Ovary (tissue), 7 donors: ENCODE measurements at regions not wholly inside any gene's neighbourhood (a gene's known extent, or its start where the extent isn't known, plus 50 kb on each side); places are given as distances from the start of the nearest gene placed in this dataset.
"Not testable (repeated sequence)": the region's sequence is repeated elsewhere in the genome, so short reads cannot be mapped to it uniquely, and the experiment has no call there.

Source experiments
- DNase-seq, 5 donors: peaks; one replicate each; pipeline ENCODE4 v3.0.0-alpha.2; 2019 to 2020
- H3K27ac ChIP-seq, 2 donors: fragments of 200-600 bp; one replicate each; pipeline versions ENCODE4 v1.5.1 to v1.8.0; 2019 to 2022
- H3K27me3 ChIP-seq: fragments of 200-600 bp; one replicate; pipeline ENCODE4 v1.8.0; 2022
- H3K36me3 ChIP-seq: fragments of 200-600 bp; sonication (generic); one replicate; pipeline ENCODE4 v1.5.1; 2019
- H3K4me1 ChIP-seq: one replicate; pipeline ENCODE4 v1.8.1; 2013; ENCODE audit warnings: mild to moderate bottlenecking, moderate library complexity; ENCODE audit not compliant: insufficient read depth
- H3K4me3 ChIP-seq: fragments of 200-600 bp; sonication (generic); one replicate; pipeline ENCODE4 v1.5.1; 2017
- H3K9me3 ChIP-seq, 2 donors: fragments of 200-600 bp in 1 of 2; sonication (generic) in 1 of 2; one replicate each; pipeline versions ENCODE4 v1.5.1 to v1.8.1; 2013 to 2019; ENCODE audit warnings: mild to moderate bottlenecking in 1 of 2, moderate library complexity in 1 of 2
- EP300 ChIP-seq: sonication (generic); formaldehyde crosslinking; IDR thresholded peaks from one replicate; pipeline ENCODE4 v1.6.1; 2017; ENCODE audit warnings: antibody characterized with exemption
- POLR2A ChIP-seq: fragments of 450-650 bp; IDR thresholded peaks from one replicate; pipeline ENCODE4 v1.6.1; 2017; ENCODE audit warnings: antibody characterized with exemption, mild to moderate bottlenecking, moderate library complexity
- WGBS, 3 donors: extraction: QIAGEN DNeasy Blood & Tissue Kit in 1 of 3; methylation state at CpG; one replicate each; pipeline versions ENCODE4 v1.1.5 to v1.1.7; 2013 to 2017; 5-methylcytosine and 5-hydroxymethylcytosine counted together
- intact Hi-C, 4 donors: fragments of 100-400 bp; cut with DNase I; formaldehyde crosslinking; loops; one replicate each; pipeline versions ENCODE4 v1.11.0 to v1.15.1; 2022 to 2023
- TF ChIP-seq, protein P1 (sequence below), 3 donors: fragments of 450-650 bp in 2 of 3; fragments of 200-600 bp in 1 of 3; IDR thresholded peaks; one replicate each; pipeline versions ENCODE4 v1.5.1 to v1.8.0; 2016 to 2022; ENCODE audit warnings: antibody characterized with exemption in 3 of 3, mild to moderate bottlenecking in 1 of 3
- donor health status: DM: no; HTN: no; CAD: no; lungs with moderate emphysema.
- donor health status: DM: no; HTN: no; CAD: no.
- donor health status: Bipolar disorder and iron deficiency.
- donor health status: DM: no; HTN: no; CAD: no.
- donor health status: DM: yes; HTN: yes; CAD: no.

DNA sequence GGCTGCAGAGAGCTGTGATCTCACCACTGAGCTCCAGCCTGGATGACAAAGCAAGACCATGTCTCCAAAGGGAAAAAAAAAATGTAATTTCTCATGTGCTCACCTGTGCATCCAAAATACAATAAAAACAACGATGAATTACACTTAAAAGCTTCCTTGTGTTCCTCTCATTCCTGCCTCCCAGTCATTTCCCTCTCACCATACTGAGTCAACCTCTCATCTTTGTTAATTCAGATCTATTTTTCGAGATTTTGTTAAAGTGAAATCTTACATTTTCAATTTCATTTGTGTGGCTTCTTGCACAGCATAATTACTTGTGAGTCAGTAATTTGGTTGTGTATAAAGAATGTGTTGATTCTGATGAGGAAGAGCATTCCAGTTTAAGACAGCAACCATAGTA lies 1203.2 kb downstream of the TMEM121 start:
- 26 to 28% methylated on average over 2 of the region's 2 CpGs; no CpG with 5 or more reads in 1 of the 3 donors for WGBS, 3 donors
- intact Hi-C loops, result no loop called here
- no peak overlapping the region for H3K4me3 ChIP-seq

DNA sequence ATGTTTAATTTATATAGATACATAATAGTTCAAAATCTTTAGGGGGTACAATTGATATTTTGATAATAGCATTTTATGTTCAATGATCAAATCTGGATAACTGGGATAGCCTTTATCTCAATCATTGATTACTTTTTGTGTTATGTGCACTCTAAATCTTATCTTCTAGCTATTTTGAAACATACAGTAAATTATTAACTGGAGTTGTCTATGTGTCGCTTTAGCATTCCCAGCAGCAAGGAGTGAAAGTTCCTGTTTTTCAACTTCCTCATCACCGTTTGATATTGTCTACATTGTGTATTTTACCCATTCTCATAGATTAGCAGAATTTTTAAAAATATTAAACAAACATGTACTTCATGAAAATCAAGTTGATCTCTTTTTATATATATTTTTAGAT lies 1207.4 kb downstream of the TMEM121 start:
- no peak for DNase-seq
- TF ChIP-seq, protein P1, sequence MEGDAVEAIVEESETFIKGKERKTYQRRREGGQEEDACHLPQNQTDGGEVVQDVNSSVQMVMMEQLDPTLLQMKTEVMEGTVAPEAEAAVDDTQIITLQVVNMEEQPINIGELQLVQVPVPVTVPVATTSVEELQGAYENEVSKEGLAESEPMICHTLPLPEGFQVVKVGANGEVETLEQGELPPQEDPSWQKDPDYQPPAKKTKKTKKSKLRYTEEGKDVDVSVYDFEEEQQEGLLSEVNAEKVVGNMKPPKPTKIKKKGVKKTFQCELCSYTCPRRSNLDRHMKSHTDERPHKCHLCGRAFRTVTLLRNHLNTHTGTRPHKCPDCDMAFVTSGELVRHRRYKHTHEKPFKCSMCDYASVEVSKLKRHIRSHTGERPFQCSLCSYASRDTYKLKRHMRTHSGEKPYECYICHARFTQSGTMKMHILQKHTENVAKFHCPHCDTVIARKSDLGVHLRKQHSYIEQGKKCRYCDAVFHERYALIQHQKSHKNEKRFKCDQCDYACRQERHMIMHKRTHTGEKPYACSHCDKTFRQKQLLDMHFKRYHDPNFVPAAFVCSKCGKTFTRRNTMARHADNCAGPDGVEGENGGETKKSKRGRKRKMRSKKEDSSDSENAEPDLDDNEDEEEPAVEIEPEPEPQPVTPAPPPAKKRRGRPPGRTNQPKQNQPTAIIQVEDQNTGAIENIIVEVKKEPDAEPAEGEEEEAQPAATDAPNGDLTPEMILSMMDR (IDR thresholded peaks at IDR 0.05), result no peak
- TF ChIP-seq EP300 (no peak), POLR2A (no peak)

More for the DNA sequence above, 1203.2 kb downstream of the TMEM121 start:
- Histone ChIP-seq H3K4me1 (no peaks in the 10 kb centered on the region), H3K9me3 (no peaks in the 10 kb centered on the region), H3K27me3 (no peaks in the 10 kb centered on the region), H3K27ac (no peak overlapping the region), H3K36me3 (no peaks in the 10 kb centered on the region)
- DNase-seq, result no peak
- TF ChIP-seq POLR2A, result no peak
- TF ChIP-seq, protein P1 (IDR thresholded peaks at IDR 0.05), result no peak

DNA sequence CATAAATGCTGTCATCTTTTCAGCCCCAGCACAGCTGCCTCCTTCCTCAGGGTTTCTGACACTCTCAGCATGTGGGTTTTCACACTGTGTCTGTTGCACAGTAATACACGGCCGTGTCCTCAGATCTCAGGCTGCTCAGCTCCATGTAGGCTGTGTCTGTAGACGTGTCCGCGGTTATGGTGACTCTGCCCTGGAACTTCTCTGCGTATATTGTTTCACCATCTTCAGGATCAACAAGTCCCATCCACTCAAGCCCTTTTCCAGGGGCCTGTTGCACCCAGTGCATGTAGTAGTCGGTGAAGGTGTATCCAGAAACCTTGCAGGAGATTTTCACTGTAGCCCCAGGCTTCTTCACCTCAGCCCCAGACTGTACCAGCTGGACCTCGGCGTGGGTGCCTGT lies 1210.6 kb downstream of the TMEM121 start:
- no peak overlapping the region for H3K4me3 ChIP-seq
- no peaks in the 10 kb centered on the region for H3K36me3 ChIP-seq
- 59 to 68% methylated on average over 9 of the region's 9 CpGs; no CpG with 5 or more reads in 1 of the 3 donors for WGBS, 3 donors
- intact Hi-C loops, result no loop called here
- no peak overlapping the region for H3K27ac ChIP-seq
- no peaks in the 10 kb centered on the region for H3K27me3 ChIP-seq
- TF ChIP-seq, protein P1 (IDR thresholded peaks at IDR 0.05), result no peak
- TF ChIP-seq EP300 (no peak), POLR2A (no peak)
- H3K4me1 ChIP-seq, result no peaks in the 10 kb centered on the region
- no peak for DNase-seq
- H3K9me3 ChIP-seq, result no peaks in the 10 kb centered on the region

More for the DNA sequence above, 1207.4 kb downstream of the TMEM121 start:
- Histone ChIP-seq H3K27ac (no peak overlapping the region), H3K4me1 (no peaks in the 10 kb centered on the region), H3K4me3 (no peak overlapping the region), H3K27me3 (no peaks in the 10 kb centered on the region), H3K9me3 (no peaks in the 10 kb centered on the region), H3K36me3 (no peaks in the 10 kb centered on the region)
- 51 to 56% methylated on average over 2 of the region's 2 CpGs; no CpG with 5 or more reads in 1 of the 3 donors for WGBS, 3 donors
- intact Hi-C loops, result no loop called here

DNA sequence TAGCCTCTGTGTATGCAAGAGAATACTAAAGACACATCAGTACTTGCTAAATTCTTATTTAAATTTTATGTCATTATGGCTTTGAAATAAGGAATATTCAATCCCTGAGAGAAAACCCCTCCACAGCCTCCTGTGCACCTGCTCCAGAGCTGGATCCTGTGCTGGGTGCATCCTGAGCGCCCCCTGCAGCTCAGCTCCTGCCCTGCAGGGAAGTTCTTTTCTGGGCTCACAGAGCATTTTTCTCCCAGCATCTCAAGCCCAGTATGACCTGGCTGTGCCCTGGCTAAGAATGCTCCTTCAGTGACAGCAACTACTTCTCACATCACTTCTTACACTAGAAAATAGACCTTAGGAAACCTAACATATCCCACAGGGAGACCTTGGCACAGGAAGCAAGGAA lies 1211.7 kb downstream of the TMEM121 start:
- intact Hi-C loops, result no loop called here
- no peak for TF ChIP-seq EP300
- TF ChIP-seq, protein P1 (IDR thresholded peaks at IDR 0.05), result no peak
- Histone ChIP-seq H3K9me3 (no peaks in the 10 kb centered on the region), H3K36me3 (no peaks in the 10 kb centered on the region), H3K27me3 (no peaks in the 10 kb centered on the region), H3K4me1 (no peaks in the 10 kb centered on the region), H3K27ac (no peak overlapping the region), H3K4me3 (no peak overlapping the region)
- WGBS, 3 donors, result 0 to 8% methylated on average over 1 of the region's 1 CpG; no CpG with 5 or more reads in 1 of the 3 donors
- DNase-seq, result no peak

DNA sequence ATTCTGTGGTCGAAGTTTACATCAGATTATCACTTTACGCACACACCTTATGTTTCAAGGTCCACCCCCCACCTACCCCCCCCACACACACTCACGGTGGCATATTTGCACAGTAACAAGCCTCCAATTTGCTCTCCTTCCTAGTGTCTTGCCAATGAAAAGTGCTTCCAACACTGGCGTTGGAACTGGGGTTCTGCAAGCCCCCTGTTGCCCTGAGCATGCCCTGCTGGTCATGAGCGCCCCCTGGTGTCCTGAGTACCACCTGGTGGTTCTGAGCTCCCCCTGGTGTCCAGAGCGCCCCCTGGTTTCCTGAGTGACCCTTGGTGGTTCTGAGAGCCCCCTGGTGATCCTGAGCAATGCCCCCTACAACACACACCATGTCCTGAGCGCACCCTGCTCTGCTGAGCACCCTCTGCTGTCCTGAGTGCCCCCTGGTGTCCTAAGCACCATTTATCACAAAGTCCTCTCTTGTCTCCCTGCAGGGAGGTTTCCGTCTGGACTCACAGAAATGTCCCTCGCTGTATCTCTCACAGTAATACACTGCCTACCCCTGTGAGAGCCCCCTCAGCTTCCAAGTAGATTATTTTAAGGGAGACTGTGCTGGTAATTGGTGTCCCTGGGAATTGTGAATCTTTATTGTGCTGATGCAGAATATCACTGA lies 1212.3 kb downstream of the TMEM121 start:
- H3K4me1 ChIP-seq, H3K9me3 ChIP-seq, DNase-seq, H3K4me3 ChIP-seq, H3K27ac ChIP-seq, intact Hi-C loops, H3K36me3 ChIP-seq, H3K27me3 ChIP-seq: not testable (repeated sequence)
- 65 to 78% methylated on average over 7 to 8 of the region's 9 CpGs; no CpG with 5 or more reads in 1 of the 3 donors for WGBS, 3 donors

DNA sequence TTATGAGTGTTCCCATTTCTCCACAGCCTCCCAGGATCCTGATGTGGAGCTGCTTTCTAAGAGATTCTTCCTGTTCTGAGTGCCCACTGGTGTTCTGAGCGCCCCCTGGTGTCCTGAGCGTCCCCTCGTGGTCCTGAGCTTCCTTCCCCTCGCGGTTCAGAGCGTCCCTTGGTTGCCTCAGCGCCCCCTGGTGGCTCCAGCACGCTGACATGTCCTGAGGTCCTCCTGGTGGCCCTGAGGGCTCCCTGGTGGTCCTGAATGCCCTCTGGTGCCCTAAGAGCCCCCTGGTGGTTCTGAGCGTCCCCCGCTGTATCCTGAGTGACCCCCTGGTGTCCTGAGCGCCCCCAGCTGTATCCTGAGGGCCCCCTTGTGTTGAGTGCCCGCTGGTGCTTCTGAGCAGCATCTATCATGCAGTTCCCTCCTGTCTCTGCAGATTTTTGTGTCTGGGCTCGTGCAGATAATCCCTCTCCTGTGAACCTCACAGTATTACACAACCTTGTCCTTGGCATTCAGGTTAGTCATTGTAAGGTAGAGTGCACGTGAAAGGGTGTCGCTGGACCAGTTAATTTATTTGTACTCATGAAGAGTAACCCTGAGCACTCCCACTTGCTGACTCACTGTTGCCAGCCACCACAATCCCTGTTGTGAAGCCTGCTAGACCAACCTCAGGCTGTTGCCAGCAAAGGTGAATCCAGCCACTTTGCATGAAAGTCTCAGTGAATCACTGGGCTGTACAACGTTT lies 1214.9 kb downstream of the TMEM121 start:
- H3K27me3 ChIP-seq, intact Hi-C loops, DNase-seq, H3K27ac ChIP-seq, H3K4me1 ChIP-seq, H3K9me3 ChIP-seq, H3K36me3 ChIP-seq, H3K4me3 ChIP-seq: not testable (repeated sequence)
- WGBS, 3 donors, result 25 to 42% methylated on average over 7 to 16 of the region's 16 CpGs; no CpG with 5 or more reads in 1 of the 3 donors

DNA sequence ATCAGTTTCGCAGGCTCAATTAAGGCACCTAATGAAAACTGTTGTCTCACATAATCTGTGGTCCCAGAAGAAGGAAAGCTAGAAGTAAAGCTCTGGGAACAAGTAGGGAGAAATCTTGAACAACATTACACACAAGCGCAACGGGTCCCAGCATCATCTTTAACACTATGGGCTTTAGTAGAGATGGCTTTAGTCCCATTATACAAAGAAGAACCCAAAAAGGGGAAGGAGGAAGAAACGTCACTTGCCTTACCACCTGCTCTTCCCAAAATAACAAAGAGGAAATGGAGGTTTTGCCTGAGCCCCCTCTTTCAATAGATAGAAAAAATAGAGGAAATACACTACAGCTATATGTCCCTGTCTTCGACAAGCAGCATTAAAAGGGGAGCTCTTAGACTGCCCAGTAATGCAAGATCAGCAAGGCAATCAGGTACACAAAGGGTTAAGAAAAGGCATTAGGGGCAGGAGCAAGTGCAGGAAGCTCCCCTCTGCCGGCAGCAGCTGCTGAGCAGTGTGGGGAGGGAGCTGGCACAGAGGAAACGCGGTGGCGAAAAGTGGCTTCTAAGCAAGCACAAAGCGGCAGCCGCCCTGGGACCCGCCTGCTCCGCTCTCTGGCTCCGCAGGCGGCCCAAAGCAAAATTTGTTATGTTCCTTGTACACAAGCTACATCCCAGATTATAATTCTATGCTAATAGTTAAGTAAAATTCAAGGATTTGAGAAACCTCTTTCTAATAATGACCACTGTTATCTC lies 1218.8 kb downstream of the TMEM121 start:
- WGBS, 3 donors, result 42 to 59% (median 45%) methylated on average over 11 to 15 of the region's 15 CpGs
- intact Hi-C loops, DNase-seq, H3K4me3 ChIP-seq, H3K27me3 ChIP-seq, H3K36me3 ChIP-seq, H3K9me3 ChIP-seq, H3K4me1 ChIP-seq, H3K27ac ChIP-seq: not testable (repeated sequence)
